GM12878 (cell line): ENCODE measurements at regions not wholly inside any gene's neighbourhood (a gene's known extent, or its start where the extent isn't known, plus 50 kb on each side); places are given as distances from the start of the nearest gene placed in this dataset.

Source experiments
- ATAC-seq: fragments of 200-7000 bp; cut with Tn5 transposase; 3 replicates; pipeline ENCODE4 v1.9.1; 2020; ENCODE audit warnings: mild to moderate bottlenecking, moderate library complexity
- BruUV-seq: library from RNA; stranded (reverse); fragments of 400-500 nt; replicated peaks from 2 replicates; lab custom pipeline; 2021; lab: Mats Ljungman, UMichigan
- CTCF ChIA-PET: fragments of 300-600 bp; sonication (Branson Sonifier 250); formaldehyde crosslinking; extraction: SDS; loops from one replicate; lab custom pipeline; 2021; ENCODE audit warnings: inconsistent platforms; lab: Yijun Ruan, JAX
- POLR2A ChIA-PET: fragments of 350-600 bp; formaldehyde crosslinking; extraction: SDS; loops from one replicate; lab custom pipeline; 2021; ENCODE audit warnings: inconsistent platforms; lab: Charles Lee
- RAD21 ChIA-PET: fragments of 300-600 bp; sonication (Branson Sonifier 250); formaldehyde crosslinking; loops from one replicate; lab custom pipeline; 2023; ENCODE audit warnings: antibody characterized with exemption; ENCODE audit not compliant: unreplicated experiment; lab: Charles Lee
- SMC1A ChIA-PET: fragments of 300-600 bp; sonication (Branson Sonifier 250); formaldehyde crosslinking; loops from one replicate; lab custom pipeline; 2023; ENCODE audit not compliant: unreplicated experiment, uncharacterized antibody; lab: Charles Lee
- DNase-seq: peaks from one replicate; pipeline ENCODE4 v3.0.0-alpha.2; 2011; ENCODE audit warnings: low read depth, low spot score
- FAIRE-seq: peaks from 3 replicates; lab custom pipeline; 2011; peaks lifted over from hg19 to GRCh38; lab: Jason Lieb, UNC
- H2AFZ ChIP-seq: 2 replicates; pipeline ENCODE4 v1.6.0; 2011; ENCODE audit warnings: low read depth, low read length, control low read depth; ENCODE audit not compliant: control insufficient read depth
- H3K27ac ChIP-seq: 2 replicates; pipeline ENCODE4 v1.5.1; 2011; ENCODE audit warnings: control low read depth; ENCODE audit not compliant: control insufficient read depth, insufficient read depth
- H3K27me3 ChIP-seq, 2 experiments: replicated peaks in 1 of 2; 2 replicates each; pipeline versions ENCODE4 v1.6.0 to v1.6.1; 2011; ENCODE audit warnings: low read length in 1 of 2; ENCODE audit not compliant: control insufficient read depth in 2 of 2, insufficient read depth in 2 of 2
- H3K36me3 ChIP-seq, 2 experiments: 2 replicates each; pipeline ENCODE4 v1.5.1; 2011; ENCODE audit warnings: low read length in 1 of 2; ENCODE audit not compliant: control insufficient read depth in 2 of 2, insufficient read depth in 2 of 2
- H3K4me1 ChIP-seq: 2 replicates; pipeline ENCODE4 v1.6.1; 2011; ENCODE audit warnings: mild to moderate bottlenecking, low read length, moderate library complexity, mixed read lengths; ENCODE audit not compliant: control insufficient read depth, insufficient read depth
- H3K4me2 ChIP-seq: 2 replicates; pipeline ENCODE4 v1.6.0; 2011; ENCODE audit warnings: control low read depth; ENCODE audit not compliant: control insufficient read depth, insufficient read depth
- H3K4me3 ChIP-seq: fragments of 200-600 bp; sonication (generic); 2 replicates; pipeline ENCODE4 v1.5.1; 2016
- H3K79me2 ChIP-seq: 2 replicates; pipeline ENCODE4 v1.6.0; 2011; ENCODE audit warnings: low read length; ENCODE audit not compliant: control insufficient read depth, insufficient read depth
- H3K9ac ChIP-seq: 2 replicates; pipeline ENCODE4 v1.8.0; 2011; ENCODE audit warnings: low read length, control low read depth, mixed read lengths; ENCODE audit not compliant: control insufficient read depth, insufficient read depth
- H3K9me3 ChIP-seq: replicated peaks from 3 replicates; pipeline ENCODE4 v1.5.1; 2011; ENCODE audit warnings: mild to moderate bottlenecking, low read length; ENCODE audit not compliant: control insufficient read depth, insufficient read depth
- H4K20me1 ChIP-seq: 2 replicates; pipeline ENCODE4 v1.6.0; 2011; ENCODE audit not compliant: control insufficient read depth, insufficient read depth
- CBFB ChIP-seq: IDR thresholded peaks from 2 replicates; pipeline ENCODE4 v1.6.1; 2016; ENCODE audit warnings: antibody characterized with exemption, low read depth
- CTCF ChIP-seq, 3 experiments: IDR thresholded peaks in 2 of 3; conservative IDR thresholded peaks in 1 of 3; 2 replicates each; pipeline ENCODE4 v1.5.1; 2011; ENCODE audit warnings: low read depth in 3 of 3, low read length in 3 of 3, mild to moderate bottlenecking in 3 of 3, control low read depth in 2 of 3, moderate library complexity in 2 of 3, inconsistent platforms in 1 of 3, mixed read lengths in 1 of 3; ENCODE audit not compliant: control insufficient read depth in 2 of 3, insufficient read depth in 1 of 3; ENCODE audit errors: extremely low read depth in 1 of 3
- E2F4 ChIP-seq: IDR thresholded peaks from 2 replicates; pipeline ENCODE4 v1.6.1; 2012; ENCODE audit warnings: low read depth, low read length, improper control_type of control experiment
- FOXK2 ChIP-seq: fragments of 450-650 bp; IDR thresholded peaks from 2 replicates; pipeline ENCODE4 v1.6.1; 2017; ENCODE audit warnings: mild to moderate bottlenecking, moderate library complexity
- HCFC1 ChIP-seq: fragments of 150-350 bp; IDR thresholded peaks from 2 replicates; pipeline ENCODE4 v1.6.1; 2014; ENCODE audit warnings: low read length
- IRF5 ChIP-seq: fragments of 450-650 bp; IDR thresholded peaks from 2 replicates; pipeline ENCODE4 v1.6.1; 2017; ENCODE audit warnings: borderline replicate concordance
- JUND ChIP-seq: IDR thresholded peaks from 2 replicates; pipeline ENCODE4 v1.6.1; 2012; ENCODE audit warnings: low read depth, mild to moderate bottlenecking, low read length, improper control_type of control experiment, moderate library complexity
- MTA2 ChIP-seq: fragments of 450-650 bp; IDR thresholded peaks from 2 replicates; pipeline ENCODE4 v1.6.1; 2016; ENCODE audit warnings: low read depth, mild to moderate bottlenecking, moderate library complexity
- NRF1 ChIP-seq: conservative IDR thresholded peaks from 2 replicates; pipeline ENCODE4 v1.6.1; 2011; ENCODE audit warnings: mild to moderate bottlenecking, low read depth, low read length, improper control_type of control experiment
- PAX8 ChIP-seq: fragments of 450-650 bp; IDR thresholded peaks from 2 replicates; pipeline ENCODE4 v1.6.1; 2017; ENCODE audit warnings: mild to moderate bottlenecking, moderate library complexity
- PML ChIP-seq: IDR thresholded peaks from 2 replicates; pipeline ENCODE4 v1.6.1; 2012; ENCODE audit warnings: low read length, inconsistent platforms
- POLR2AphosphoS2 ChIP-seq: IDR thresholded peaks from 2 replicates; pipeline ENCODE4 v1.6.1; 2011; ENCODE audit warnings: low read depth, mild to moderate bottlenecking, low read length, improper control_type of control experiment, moderate library complexity
- SMAD5 ChIP-seq: IDR thresholded peaks from 2 replicates; pipeline ENCODE4 v1.6.1; 2016; ENCODE audit warnings: antibody characterized with exemption, low read depth
- SRF ChIP-seq, 2 experiments: IDR thresholded peaks; 2 replicates each; pipeline ENCODE4 v1.6.1; 2011; ENCODE audit warnings: low read depth in 2 of 2, low read length in 2 of 2, mild to moderate bottlenecking in 1 of 2, moderate library complexity in 1 of 2
- TBL1XR1 ChIP-seq: IDR thresholded peaks from 2 replicates; pipeline ENCODE4 v1.6.1; 2012; ENCODE audit warnings: low read depth, low read length, improper control_type of control experiment
- TCF3 ChIP-seq: IDR thresholded peaks from 2 replicates; pipeline ENCODE4 v1.6.1; 2012; ENCODE audit warnings: low read depth, mild to moderate bottlenecking, low read length, borderline replicate concordance; ENCODE audit not compliant: insufficient read depth
- ZNF274 ChIP-seq: IDR thresholded peaks from one replicate; pipeline ENCODE4 v1.8.0; 2011; ENCODE audit not compliant: insufficient read length, insufficient read depth
- WGBS: methylation state at CpG from one replicate; pipeline ENCODE4 v1.1.6; 2016; ENCODE audit warnings: low lambda C conversion rate; ENCODE audit not compliant: insufficient replicate concordance, insufficient coverage; ENCODE audit errors: missing lambda C conversion rate; 5-methylcytosine and 5-hydroxymethylcytosine counted together
- in situ Hi-C: fragments of 300-500 bp; cut with MboI; formaldehyde crosslinking; loops from 9 replicates; pipeline ENCODE4 v1.14.3; 2018; ENCODE audit warnings: mixed read lengths
- intact Hi-C: fragments of 100-400 bp; cut with micrococcal nuclease; formaldehyde crosslinking; loops from one replicate; pipeline ENCODE4 v1.14.2; 2022; ENCODE audit not compliant: unreplicated experiment

GRCh38 chr17:69702078-69702477 is 287.6 kb downstream of the MAP2K6 start:
- Histone ChIP-seq H3K9ac (no peak overlapping the region), H3K79me2 (no peaks in the 10 kb centered on the region), H3K9me3 (no peaks in the 10 kb centered on the region; the same call in 2 of the 3 replicates), H3K36me3 (no peaks in the 10 kb centered on the region), H3K4me2 (no peak overlapping the region)
- FAIRE-seq = no peak
- ChIA-PET SMC1A (no interaction called here), RAD21 (no interaction called here)
- no peak for ATAC-seq
- 0% methylated on average over 1 of the region's 1 CpG for WGBS
- in situ Hi-C loops = no loop called here
- TF ChIP-seq MTA2 (no peak), ZNF274 (no peak), JUND (no peak), PAX8 (no peak), E2F4 (no peak), POLR2AphosphoS2 (no peak)
- TF ChIP-seq, all 136 proteins: peak for 0
- no peak overlapping the region for H2AFZ ChIP-seq
- intact Hi-C loops = no loop called here
- H3K27ac ChIP-seq = no peak overlapping the region
- BruUV-seq = no TSS peak
- H3K4me3 ChIP-seq = no peak overlapping the region
- POLR2A ChIA-PET = no interaction called here
- H3K4me1 ChIP-seq = no peaks in the 10 kb centered on the region
- CTCF ChIA-PET = no interaction called here
- DNase-seq = no peak
- H3K27me3 ChIP-seq = no peaks in the 10 kb centered on the region
- no peaks in the 10 kb centered on the region for H4K20me1 ChIP-seq

GRCh38 chr17:69703751-69704150 is 289.3 kb downstream of the MAP2K6 start:
- in situ Hi-C loops = no loop called here
- ATAC-seq (no peak), FAIRE-seq (no peak), DNase-seq (no peak)
- Histone ChIP-seq H3K4me3 (no peak overlapping the region), H3K36me3 (no peaks in the 10 kb centered on the region), H3K27me3 (no peaks in the 10 kb centered on the region), H3K4me1 (no peaks in the 10 kb centered on the region), H3K9ac (no peak overlapping the region), H3K9me3 (no peaks in the 10 kb centered on the region; the same call in 2 of the 3 replicates), H3K27ac (no peak overlapping the region), H3K79me2 (no peaks in the 10 kb centered on the region), H2AFZ (no peak overlapping the region), H3K4me2 (no peak overlapping the region), H4K20me1 (no peaks in the 10 kb centered on the region)
- intact Hi-C loops = no loop called here
- BruUV-seq = no TSS peak
- CTCF ChIA-PET = no interaction called here
- RAD21 ChIA-PET = no interaction called here
- SMC1A ChIA-PET = no interaction called here
- POLR2A ChIA-PET = no interaction called here
- WGBS = 0% methylated on average over 1 of the region's 1 CpG
- TF ChIP-seq FOXK2 (no peak), CBFB (no peak), NRF1 (no peak), PML (no peak), HCFC1 (no peak), CTCF (IDR thresholded peaks at IDR 0.05 in 2 of 3, conservative IDR thresholded peaks at IDR 0.05 in 1 of 3; ENCODE audit: control insufficient read depth in 2 of 3, extremely low read depth in 1 of 3, insufficient read depth in 1 of 3, low read depth in 3 of 3, low read length in 3 of 3) (no peak), TCF3 (no peak), SMAD5 (no peak), IRF5 (no peak), SRF (IDR thresholded peaks at IDR 0.05; ENCODE audit: low read depth in 2 of 2, low read length in 2 of 2) (no peak), TBL1XR1 (no peak)
